ENCODE measurements at regions not wholly inside any gene's neighbourhood (a gene's known extent, or its start where the extent isn't known, plus 50 kb on each side); places are given as distances from the start of the nearest gene placed in this dataset.

- H3K36me3 Mint-ChIP-seq (ENCODE audit: low read depth, unreplicated experiment): no peaks in the 10 kb centered on the region
- no peak for DNase-seq (ENCODE audit: low spot score)
- no peaks in the 10 kb centered on the region for H3K9me3 Mint-ChIP-seq (ENCODE audit: unreplicated experiment)
- H3K27me3 Mint-ChIP-seq (ENCODE audit: unreplicated experiment): no peaks in the 10 kb centered on the region
- no peak overlapping the region for H3K4me3 Mint-ChIP-seq (ENCODE audit: unreplicated experiment)
- H3K4me1 Mint-ChIP-seq (ENCODE audit: unreplicated experiment): peaks cover 12% of the 10 kb centered on the region
- H3K27ac Mint-ChIP-seq (ENCODE audit: unreplicated experiment): no peak overlapping the region
- no peak for TF ChIP-seq CTCF (IDR thresholded peaks at IDR 0.05; ENCODE audit: unreplicated experiment)
These were observed 357.2 kb upstream of the TRPC7 start for GRCh38 chr5:136722581-136722980.

- Mint-ChIP-seq H3K4me3 (ENCODE audit: unreplicated experiment) (no peak overlapping the region), H3K9me3 (ENCODE audit: unreplicated experiment) (no peaks in the 10 kb centered on the region), H3K36me3 (ENCODE audit: low read depth, unreplicated experiment) (no peaks in the 10 kb centered on the region), H3K27ac (ENCODE audit: unreplicated experiment) (no peak overlapping the region), H3K27me3 (ENCODE audit: unreplicated experiment) (no peaks in the 10 kb centered on the region), H3K4me1 (ENCODE audit: unreplicated experiment) (peaks cover 12% of the 10 kb centered on the region)
- DNase-seq (ENCODE audit: low spot score): no peak
- no peak for TF ChIP-seq CTCF (IDR thresholded peaks at IDR 0.05; ENCODE audit: unreplicated experiment)
These were observed 356.7 kb upstream of the TRPC7 start for GRCh38 chr5:136722086-136722485.

- no peak for DNase-seq (ENCODE audit: low spot score)
- no peaks in the 10 kb centered on the region for H3K27me3 Mint-ChIP-seq (ENCODE audit: unreplicated experiment)
- peaks cover 10% of the 10 kb centered on the region for H3K4me1 Mint-ChIP-seq (ENCODE audit: unreplicated experiment)
- no peak overlapping the region for H3K27ac Mint-ChIP-seq (ENCODE audit: unreplicated experiment)
- H3K4me3 Mint-ChIP-seq (ENCODE audit: unreplicated experiment): no peak overlapping the region
- TF ChIP-seq CTCF (IDR thresholded peaks at IDR 0.05; ENCODE audit: unreplicated experiment): no peak
- no peaks in the 10 kb centered on the region for H3K36me3 Mint-ChIP-seq (ENCODE audit: low read depth, unreplicated experiment)
- H3K9me3 Mint-ChIP-seq (ENCODE audit: unreplicated experiment): no peaks in the 10 kb centered on the region
These were observed 355.3 kb upstream of the TRPC7 start for GRCh38 chr5:136720674-136721073.

- H3K27ac Mint-ChIP-seq (ENCODE audit: unreplicated experiment): no peak overlapping the region
- no peak for DNase-seq (ENCODE audit: low spot score)
These were observed 352.6 kb upstream of the TRPC7 start for GRCh38 chr5:136717917-136718316.

GRCh38 chr5:136714286-136714685 lies 348.9 kb upstream of the TRPC7 start:
- Mint-ChIP-seq H3K4me3 (ENCODE audit: unreplicated experiment) (no peak overlapping the region), H3K27ac (ENCODE audit: unreplicated experiment) (no peak overlapping the region), H3K4me1 (ENCODE audit: unreplicated experiment) (peaks cover 8% of the 10 kb centered on the region), H3K36me3 (ENCODE audit: low read depth, unreplicated experiment) (no peaks in the 10 kb centered on the region), H3K27me3 (ENCODE audit: unreplicated experiment) (no peaks in the 10 kb centered on the region), H3K9me3 (ENCODE audit: unreplicated experiment) (no peaks in the 10 kb centered on the region)
- DNase-seq (ENCODE audit: low spot score): no peak
- TF ChIP-seq CTCF (IDR thresholded peaks at IDR 0.05; ENCODE audit: unreplicated experiment): no peak

More at GRCh38 chr5:136717917-136718316, 352.6 kb upstream of the TRPC7 start:
- H3K27me3 Mint-ChIP-seq (ENCODE audit: unreplicated experiment): no peaks in the 10 kb centered on the region
- no peaks in the 10 kb centered on the region for H3K9me3 Mint-ChIP-seq (ENCODE audit: unreplicated experiment)
- TF ChIP-seq CTCF (IDR thresholded peaks at IDR 0.05; ENCODE audit: unreplicated experiment): no peak
- no peak overlapping the region for H3K4me3 Mint-ChIP-seq (ENCODE audit: unreplicated experiment)
- H3K4me1 Mint-ChIP-seq (ENCODE audit: unreplicated experiment): peaks cover 10% of the 10 kb centered on the region
- no peaks in the 10 kb centered on the region for H3K36me3 Mint-ChIP-seq (ENCODE audit: low read depth, unreplicated experiment)
